ENCODE measurements at regions not wholly inside any gene's neighbourhood (a gene's known extent, or its start where the extent isn't known, plus 50 kb on each side); places are given as distances from the start of the nearest gene placed in this dataset.
A peak's percentile ranks its signal among the peaks of the same experiment; 100 is the strongest.

- H3K27ac ChIP-seq: no peak overlapping the region
Measured at GRCh38 chr9:119761812-119762211, 392.6 kb upstream of the BRINP1 start.

DNA sequence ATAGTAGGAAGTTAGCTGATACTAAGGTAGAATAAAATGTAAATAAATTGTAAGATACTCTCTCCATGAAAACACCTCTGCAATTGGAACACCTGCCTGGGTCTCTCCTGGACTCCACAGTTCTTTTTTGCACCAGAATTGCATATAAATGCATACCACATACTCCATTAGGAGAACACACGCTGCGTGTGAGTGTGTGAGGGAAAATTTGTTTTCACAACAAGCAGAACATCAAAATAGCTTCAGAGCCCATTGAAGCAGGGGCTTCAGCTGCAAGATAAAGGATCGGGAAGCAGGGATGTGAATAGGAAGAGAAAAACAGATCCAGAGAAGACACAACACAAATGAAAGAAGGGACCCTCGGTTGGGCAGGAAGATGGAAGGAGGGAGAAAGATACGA lies 389.8 kb upstream of the BRINP1 start:
- TF ChIP-seq CTCF (conservative IDR thresholded peaks at IDR 0.05): no peak
- peak overlapping the region; percentile 51 for H3K27ac ChIP-seq

More at GRCh38 chr9:119761812-119762211, 392.6 kb upstream of the BRINP1 start:
- TF ChIP-seq CTCF (conservative IDR thresholded peaks at IDR 0.05): no peak

- H3K27ac ChIP-seq: peak overlapping the region; percentile 51
- no peak for TF ChIP-seq CTCF (conservative IDR thresholded peaks at IDR 0.05)
Measured at GRCh38 chr9:119758241-119758640, 389.0 kb upstream of the BRINP1 start.

GRCh38 chr9:119739476-119739875 lies 370.2 kb upstream of the BRINP1 start:
- no peak for TF ChIP-seq CTCF (conservative IDR thresholded peaks at IDR 0.05)

GRCh38 chr9:119736491-119737454 lies 367.5 kb upstream of the BRINP1 start:
- TF ChIP-seq CTCF (conservative IDR thresholded peaks at IDR 0.05): no peak; the same call in 1 of the 2 replicates
- H3K27ac ChIP-seq: peak overlapping the region; percentile 45

More at GRCh38 chr9:119739476-119739875, 370.2 kb upstream of the BRINP1 start:
- no peak overlapping the region for H3K27ac ChIP-seq

DNA sequence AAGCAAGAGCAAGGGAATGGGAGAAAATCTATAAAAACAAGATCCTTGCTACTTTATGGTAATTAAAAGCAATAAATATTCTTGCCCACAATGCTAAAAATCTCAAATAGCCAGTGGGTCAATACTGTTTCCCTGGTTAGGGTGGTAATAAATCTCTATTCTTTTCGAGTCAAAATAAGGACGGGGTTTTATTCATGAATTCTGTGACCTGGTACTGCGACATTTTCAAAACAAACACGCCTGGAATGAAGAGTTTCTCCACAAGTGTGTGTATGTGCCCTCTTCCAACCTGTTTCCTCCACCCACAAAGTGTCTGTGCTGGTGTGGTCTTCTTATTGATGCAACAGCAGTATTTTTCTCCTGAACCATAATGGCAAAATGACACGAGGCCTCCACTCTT lies 358.8 kb upstream of the BRINP1 start:
- TF ChIP-seq CTCF (conservative IDR thresholded peaks at IDR 0.05): no peak
- H3K27ac ChIP-seq: no peak overlapping the region

DNA sequence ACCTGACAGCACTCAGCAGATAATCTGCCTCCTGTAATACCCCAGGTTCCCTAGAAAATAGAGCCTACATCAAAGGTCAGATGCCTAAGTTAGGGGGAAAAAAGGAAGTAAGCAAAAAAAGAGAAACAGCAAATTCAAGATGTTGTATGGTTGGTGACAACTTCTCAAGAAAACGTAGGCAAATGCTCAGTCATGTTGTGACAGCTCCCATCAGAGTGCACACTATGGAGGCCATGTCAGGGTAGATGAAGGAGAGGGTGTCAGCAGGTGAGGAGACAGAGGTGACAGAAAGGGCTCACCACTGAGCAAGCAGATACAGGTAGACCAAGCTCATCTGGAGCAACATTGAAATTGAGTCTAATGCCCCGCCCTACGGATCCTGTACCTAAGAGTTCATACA lies 356.8 kb upstream of the BRINP1 start:
- no peak overlapping the region for H3K27ac ChIP-seq
- TF ChIP-seq CTCF (conservative IDR thresholded peaks at IDR 0.05): no peak

Measured in VCaP (cell line).